ENCODE measurements at regions not wholly inside any gene's neighbourhood (a gene's known extent, or its start where the extent isn't known, plus 50 kb on each side); places are given as distances from the start of the nearest gene placed in this dataset.
A peak's percentile ranks its signal among the peaks of the same experiment; 100 is the strongest.

- H3K23ac ChIP-seq (ENCODE audit: low read length) = no peak overlapping the region
- H3K4ac ChIP-seq (ENCODE audit: low read depth, low read length) = no peak overlapping the region
- H2BK5ac ChIP-seq (ENCODE audit: low read length) = no peak overlapping the region
- no peak overlapping the region for H3K4me3 ChIP-seq (ENCODE audit: low read length)
- no peaks in the 10 kb centered on the region for H3K27me3 ChIP-seq (ENCODE audit: insufficient read depth, low read length, poor library complexity)
- no peak overlapping the region for H3K18ac ChIP-seq (ENCODE audit: low read length)
- no peaks in the 10 kb centered on the region for H3K4me1 ChIP-seq (ENCODE audit: control insufficient read depth, low read depth, low read length)
- no peak overlapping the region for H2BK120ac ChIP-seq (ENCODE audit: low read depth, low read length)
- H2BK15ac ChIP-seq (replicated peaks; ENCODE audit: low read depth) = no peak overlapping the region
- WGBS (ENCODE audit: extremely low coverage, insufficient coverage, low lambda C conversion rate) = no CpG with 5 or more reads among the region's 2 CpGs
- H3K4me2 ChIP-seq (ENCODE audit: low read length) = no peak overlapping the region
- DNase-seq = no peak
- H3K56ac ChIP-seq (ENCODE audit: low read length) = no peak overlapping the region
- no peak overlapping the region for H2AK5ac ChIP-seq (ENCODE audit: low read length)
- H3K9ac ChIP-seq (ENCODE audit: low read length) = no peak overlapping the region
- no peaks in the 10 kb centered on the region for H3K79me1 ChIP-seq (ENCODE audit: low read length)
- no peaks in the 10 kb centered on the region for H3K79me2 ChIP-seq (ENCODE audit: control insufficient read depth, insufficient read depth, low read length)
- H4K8ac ChIP-seq (ENCODE audit: low read depth, low read length) = no peak overlapping the region
- no peaks in the 10 kb centered on the region for H3K36me3 ChIP-seq (ENCODE audit: control insufficient read depth, insufficient read depth, low read length)
- H4K5ac ChIP-seq (ENCODE audit: low read length) = no peak overlapping the region
- no peak overlapping the region for H3K27ac ChIP-seq (ENCODE audit: low read depth, low read length)
Measured at GRCh38 chr3:177317247-177317646, 120.0 kb upstream of the TBL1XR1 start.

- no peak overlapping the region for H3K27ac ChIP-seq (ENCODE audit: low read depth, low read length)
- no peak overlapping the region for H2BK120ac ChIP-seq (ENCODE audit: low read depth, low read length)
- H3K4me1 ChIP-seq (ENCODE audit: control insufficient read depth, low read depth, low read length) = no peaks in the 10 kb centered on the region
- H3K23ac ChIP-seq (ENCODE audit: low read length) = no peak overlapping the region
- no peaks in the 10 kb centered on the region for H3K27me3 ChIP-seq (ENCODE audit: insufficient read depth, low read length, poor library complexity)
- no peak for DNase-seq
- no peak overlapping the region for H3K56ac ChIP-seq (ENCODE audit: low read length)
- H2BK5ac ChIP-seq (ENCODE audit: low read length) = no peak overlapping the region
- no peak overlapping the region for H3K4me3 ChIP-seq (ENCODE audit: low read length)
- no peak overlapping the region for H3K4ac ChIP-seq (ENCODE audit: low read depth, low read length)
- H3K18ac ChIP-seq (ENCODE audit: low read length) = no peak overlapping the region
- H2BK15ac ChIP-seq (replicated peaks; ENCODE audit: low read depth) = no peak overlapping the region
- H3K9ac ChIP-seq (ENCODE audit: low read length) = no peak overlapping the region
- no peaks in the 10 kb centered on the region for H3K79me2 ChIP-seq (ENCODE audit: control insufficient read depth, insufficient read depth, low read length)
- no peaks in the 10 kb centered on the region for H3K36me3 ChIP-seq (ENCODE audit: control insufficient read depth, insufficient read depth, low read length)
- H4K8ac ChIP-seq (ENCODE audit: low read depth, low read length) = no peak overlapping the region
- H3K79me1 ChIP-seq (ENCODE audit: low read length) = no peaks in the 10 kb centered on the region
- H2AK5ac ChIP-seq (ENCODE audit: low read length) = no peak overlapping the region
- WGBS (ENCODE audit: extremely low coverage, insufficient coverage, low lambda C conversion rate) = no CpG with 5 or more reads among the region's 1 CpG
- no peak overlapping the region for H3K4me2 ChIP-seq (ENCODE audit: low read length)
- H4K5ac ChIP-seq (ENCODE audit: low read length) = no peak overlapping the region
Measured at GRCh38 chr3:177318559-177318958, 121.3 kb upstream of the TBL1XR1 start.

DNA sequence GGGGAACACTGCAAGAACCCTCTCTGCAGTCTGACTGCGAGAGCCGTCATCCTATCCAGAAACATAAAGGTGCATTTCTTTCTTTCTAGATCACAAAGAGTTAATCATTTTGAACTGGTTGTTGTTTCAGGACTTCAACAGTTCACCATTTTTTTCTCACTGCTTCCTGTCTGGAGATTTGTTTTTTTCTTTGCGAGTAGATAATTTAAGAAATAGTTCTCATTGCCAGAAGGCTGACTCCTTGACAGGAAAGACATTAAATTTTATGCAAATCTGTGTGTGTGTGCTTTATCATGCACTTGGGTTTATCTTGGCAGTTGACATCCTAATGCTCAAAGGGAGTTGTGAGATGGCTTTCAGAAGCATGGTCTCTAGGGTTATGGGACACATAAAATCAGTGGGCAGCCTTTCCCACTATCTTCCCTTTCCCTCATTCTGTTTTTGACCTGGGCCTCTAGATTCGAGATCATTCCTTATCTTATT lies 123.5 kb upstream of the TBL1XR1 start:
- H3K79me1 ChIP-seq (ENCODE audit: low read length) = no peaks in the 10 kb centered on the region
- no peak for DNase-seq
- no peak overlapping the region for H3K27ac ChIP-seq (ENCODE audit: low read depth, low read length)
- H3K9ac ChIP-seq (ENCODE audit: low read length) = no peak overlapping the region
- no peak overlapping the region for H2BK15ac ChIP-seq (replicated peaks; ENCODE audit: low read depth)
- no peaks in the 10 kb centered on the region for H3K36me3 ChIP-seq (ENCODE audit: control insufficient read depth, insufficient read depth, low read length)
- no peaks in the 10 kb centered on the region for H3K27me3 ChIP-seq (ENCODE audit: insufficient read depth, low read length, poor library complexity)
- H2AK5ac ChIP-seq (ENCODE audit: low read length) = no peak overlapping the region
- H3K23ac ChIP-seq (ENCODE audit: low read length) = no peak overlapping the region
- no peak overlapping the region for H3K4me2 ChIP-seq (ENCODE audit: low read length)
- H2BK5ac ChIP-seq (ENCODE audit: low read length) = no peak overlapping the region
- no CpG with 5 or more reads among the region's 4 CpGs for WGBS (ENCODE audit: extremely low coverage, insufficient coverage, low lambda C conversion rate)
- no peak overlapping the region for H4K8ac ChIP-seq (ENCODE audit: low read depth, low read length)
- no peaks in the 10 kb centered on the region for H3K4me1 ChIP-seq (ENCODE audit: control insufficient read depth, low read depth, low read length)
- H3K56ac ChIP-seq (ENCODE audit: low read length) = no peak overlapping the region
- H4K5ac ChIP-seq (ENCODE audit: low read length) = no peak overlapping the region
- H3K18ac ChIP-seq (ENCODE audit: low read length) = peak overlapping the region; percentile 41
- no peak overlapping the region for H2BK120ac ChIP-seq (ENCODE audit: low read depth, low read length)
- no peak overlapping the region for H3K4me3 ChIP-seq (ENCODE audit: low read length)
- no peaks in the 10 kb centered on the region for H3K79me2 ChIP-seq (ENCODE audit: control insufficient read depth, insufficient read depth, low read length)
- no peak overlapping the region for H3K4ac ChIP-seq (ENCODE audit: low read depth, low read length)

GRCh38 chr3:177321819-177322218 lies 124.5 kb upstream of the TBL1XR1 start:
- H2BK120ac ChIP-seq (ENCODE audit: low read depth, low read length) = no peak overlapping the region
- no peaks in the 10 kb centered on the region for H3K79me2 ChIP-seq (ENCODE audit: control insufficient read depth, insufficient read depth, low read length)
- no peaks in the 10 kb centered on the region for H3K36me3 ChIP-seq (ENCODE audit: control insufficient read depth, insufficient read depth, low read length)
- no peak overlapping the region for H3K27ac ChIP-seq (ENCODE audit: low read depth, low read length)
- H2AK5ac ChIP-seq (ENCODE audit: low read length) = no peak overlapping the region
- H3K9ac ChIP-seq (ENCODE audit: low read length) = no peak overlapping the region
- no CpG with 5 or more reads among the region's 6 CpGs for WGBS (ENCODE audit: extremely low coverage, insufficient coverage, low lambda C conversion rate)
- no peaks in the 10 kb centered on the region for H3K4me1 ChIP-seq (ENCODE audit: control insufficient read depth, low read depth, low read length)
- no peak for DNase-seq
- H3K79me1 ChIP-seq (ENCODE audit: low read length) = no peaks in the 10 kb centered on the region
- no peak overlapping the region for H3K56ac ChIP-seq (ENCODE audit: low read length)
- no peak overlapping the region for H3K18ac ChIP-seq (ENCODE audit: low read length)
- H3K23ac ChIP-seq (ENCODE audit: low read length) = no peak overlapping the region
- no peak overlapping the region for H3K4me2 ChIP-seq (ENCODE audit: low read length)
- no peak overlapping the region for H4K5ac ChIP-seq (ENCODE audit: low read length)
- H3K27me3 ChIP-seq (ENCODE audit: insufficient read depth, low read length, poor library complexity) = no peaks in the 10 kb centered on the region
- no peak overlapping the region for H2BK15ac ChIP-seq (replicated peaks; ENCODE audit: low read depth)
- H4K8ac ChIP-seq (ENCODE audit: low read depth, low read length) = no peak overlapping the region
- no peak overlapping the region for H3K4me3 ChIP-seq (ENCODE audit: low read length)
- no peak overlapping the region for H3K4ac ChIP-seq (ENCODE audit: low read depth, low read length)
- H2BK5ac ChIP-seq (ENCODE audit: low read length) = no peak overlapping the region

GRCh38 chr3:177322881-177323280 lies 125.6 kb upstream of the TBL1XR1 start:
- no peak overlapping the region for H3K4ac ChIP-seq (ENCODE audit: low read depth, low read length)
- no peaks in the 10 kb centered on the region for H3K79me2 ChIP-seq (ENCODE audit: control insufficient read depth, insufficient read depth, low read length)
- no CpG with 5 or more reads among the region's 10 CpGs for WGBS (ENCODE audit: extremely low coverage, insufficient coverage, low lambda C conversion rate)
- no peak overlapping the region for H2AK5ac ChIP-seq (ENCODE audit: low read length)
- no peaks in the 10 kb centered on the region for H3K27me3 ChIP-seq (ENCODE audit: insufficient read depth, low read length, poor library complexity)
- H3K9ac ChIP-seq (ENCODE audit: low read length) = no peak overlapping the region
- H3K23ac ChIP-seq (ENCODE audit: low read length) = no peak overlapping the region
- DNase-seq = no peak
- no peak overlapping the region for H2BK120ac ChIP-seq (ENCODE audit: low read depth, low read length)
- no peak overlapping the region for H2BK5ac ChIP-seq (ENCODE audit: low read length)
- H3K4me3 ChIP-seq (ENCODE audit: low read length) = no peak overlapping the region
- no peak overlapping the region for H4K5ac ChIP-seq (ENCODE audit: low read length)
- H4K8ac ChIP-seq (ENCODE audit: low read depth, low read length) = no peak overlapping the region
- H3K18ac ChIP-seq (ENCODE audit: low read length) = no peak overlapping the region
- H3K27ac ChIP-seq (ENCODE audit: low read depth, low read length) = no peak overlapping the region
- no peak overlapping the region for H2BK15ac ChIP-seq (replicated peaks; ENCODE audit: low read depth)
- no peak overlapping the region for H3K4me2 ChIP-seq (ENCODE audit: low read length)
- H3K56ac ChIP-seq (ENCODE audit: low read length) = no peak overlapping the region
- no peaks in the 10 kb centered on the region for H3K4me1 ChIP-seq (ENCODE audit: control insufficient read depth, low read depth, low read length)
- no peaks in the 10 kb centered on the region for H3K36me3 ChIP-seq (ENCODE audit: control insufficient read depth, insufficient read depth, low read length)
- no peaks in the 10 kb centered on the region for H3K79me1 ChIP-seq (ENCODE audit: low read length)

DNA sequence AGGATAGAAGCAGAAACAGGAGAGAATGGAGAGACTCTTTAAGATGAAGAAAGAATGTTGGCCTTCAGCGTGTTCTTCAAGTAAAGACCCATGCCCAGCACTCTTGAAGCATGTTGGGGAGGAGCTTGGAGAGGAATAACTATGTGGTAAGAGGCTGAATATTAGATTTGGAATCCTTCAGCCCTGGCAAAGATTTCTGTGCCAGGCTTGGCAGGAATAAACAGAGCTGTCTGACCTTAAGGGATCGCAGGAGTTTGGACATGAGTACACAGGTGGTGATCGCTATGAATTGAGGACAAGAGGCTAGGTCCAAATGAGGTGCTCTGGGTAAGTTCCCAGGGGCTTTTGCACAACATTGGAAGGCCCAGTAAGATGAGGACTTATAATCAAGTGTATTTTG lies 132.6 kb upstream of the TBL1XR1 start:
- H2AK5ac ChIP-seq (ENCODE audit: low read length) = no peak overlapping the region
- no peak overlapping the region for H3K9ac ChIP-seq (ENCODE audit: low read length)
- H2BK120ac ChIP-seq (ENCODE audit: low read depth, low read length) = no peak overlapping the region
- H3K23ac ChIP-seq (ENCODE audit: low read length) = no peak overlapping the region
- H3K18ac ChIP-seq (ENCODE audit: low read length) = no peak overlapping the region
- no peak overlapping the region for H3K56ac ChIP-seq (ENCODE audit: low read length)
- DNase-seq = no peak
- no peak overlapping the region for H2BK5ac ChIP-seq (ENCODE audit: low read length)
- no peak overlapping the region for H4K5ac ChIP-seq (ENCODE audit: low read length)
- no peaks in the 10 kb centered on the region for H3K36me3 ChIP-seq (ENCODE audit: control insufficient read depth, insufficient read depth, low read length)
- no peak overlapping the region for H3K4me3 ChIP-seq (ENCODE audit: low read length)
- no peaks in the 10 kb centered on the region for H3K79me2 ChIP-seq (ENCODE audit: control insufficient read depth, insufficient read depth, low read length)
- no peaks in the 10 kb centered on the region for H3K79me1 ChIP-seq (ENCODE audit: low read length)
- H3K27me3 ChIP-seq (ENCODE audit: insufficient read depth, low read length, poor library complexity) = no peaks in the 10 kb centered on the region
- H3K4ac ChIP-seq (ENCODE audit: low read depth, low read length) = no peak overlapping the region
- WGBS (ENCODE audit: extremely low coverage, insufficient coverage, low lambda C conversion rate) = no CpG with 5 or more reads among the region's 3 CpGs
- no peak overlapping the region for H2BK15ac ChIP-seq (replicated peaks; ENCODE audit: low read depth)
- H3K4me2 ChIP-seq (ENCODE audit: low read length) = no peak overlapping the region
- H3K27ac ChIP-seq (ENCODE audit: low read depth, low read length) = no peak overlapping the region
- no peak overlapping the region for H4K8ac ChIP-seq (ENCODE audit: low read depth, low read length)
- H3K4me1 ChIP-seq (ENCODE audit: control insufficient read depth, low read depth, low read length) = no peaks in the 10 kb centered on the region

Data from mesendoderm (in vitro differentiated cells).